ENCODE measurements at regions not wholly inside any gene's neighbourhood (a gene's known extent, or its start where the extent isn't known, plus 50 kb on each side); places are given as distances from the start of the nearest gene placed in this dataset.

DNA sequence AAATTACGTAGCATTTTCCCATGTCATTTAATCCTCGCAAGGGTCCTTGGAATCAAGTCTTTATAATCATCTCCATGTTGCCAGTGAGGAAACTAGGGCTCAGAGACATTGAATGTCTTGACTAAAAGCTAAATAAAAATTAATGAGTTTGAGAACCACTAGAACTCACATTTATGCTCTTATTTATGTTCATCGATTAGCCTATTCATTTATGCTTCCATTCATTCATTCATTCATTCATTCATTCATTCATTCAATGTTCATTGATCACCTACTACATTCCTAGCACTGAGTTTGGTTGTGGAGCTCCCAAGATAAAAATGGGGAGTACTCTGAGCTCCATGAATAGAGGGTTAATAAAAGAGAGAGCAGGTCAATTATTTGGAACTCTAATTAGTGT is 59.7 kb downstream of the KCNA1 start:
- in situ Hi-C loops (cut with HindIII; ENCODE audit: low pct_ligation_motif_present, low sequenced_read_pairs) = no loop called here
- Histone ChIP-seq H3K36me3 (replicated peaks) (no peaks in the 10 kb centered on the region), H3K4me3 (ENCODE audit: low read depth, low read length) (no peak overlapping the region), H3K27me3 (replicated peaks) (no peaks in the 10 kb centered on the region), H3K27ac (no peak overlapping the region)
- no peak for TF ChIP-seq CTCF (IDR thresholded peaks at IDR 0.05; ENCODE audit: low read depth, low read length, missing control alignments)
- DNase-seq = no peak

- Histone ChIP-seq H3K27me3 (replicated peaks) (no peaks in the 10 kb centered on the region), H3K4me3 (ENCODE audit: low read depth, low read length) (no peak overlapping the region), H3K27ac (no peak overlapping the region), H3K36me3 (replicated peaks) (no peaks in the 10 kb centered on the region)
- no peak for TF ChIP-seq CTCF (IDR thresholded peaks at IDR 0.05; ENCODE audit: low read depth, low read length, missing control alignments)
- in situ Hi-C loops (cut with HindIII; ENCODE audit: low pct_ligation_motif_present, low sequenced_read_pairs) = no loop called here
- DNase-seq = no peak
These were observed 64.5 kb downstream of the KCNA1 start for GRCh38 chr12:4974217-4974616.

DNA sequence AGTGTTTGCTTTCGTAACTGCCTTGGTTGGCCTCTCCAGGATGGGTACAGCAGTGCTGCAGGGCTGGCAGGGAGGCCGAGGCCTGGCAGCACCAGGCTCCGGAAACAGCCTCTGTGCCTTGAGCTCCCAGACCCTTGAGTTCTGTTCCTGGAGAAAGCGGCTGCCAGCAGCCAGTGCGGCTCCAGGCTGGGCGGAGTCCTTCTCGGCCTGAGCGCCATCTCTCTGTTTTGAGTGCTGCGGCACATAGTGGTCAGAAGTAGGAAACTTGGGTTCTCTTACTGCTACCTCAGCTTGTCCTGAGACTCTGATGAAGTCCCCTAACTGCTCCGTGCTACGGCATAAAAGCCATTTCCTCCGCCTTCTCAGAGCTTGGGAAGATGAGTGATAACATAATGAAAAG is 65.9 kb downstream of the KCNA1 start:
- TF ChIP-seq CTCF (IDR thresholded peaks at IDR 0.05; ENCODE audit: low read depth, low read length, missing control alignments) = peak; percentile 29
- no peak overlapping the region for H3K4me3 ChIP-seq (ENCODE audit: low read depth, low read length)
- no peak for DNase-seq
- no peaks in the 10 kb centered on the region for H3K27me3 ChIP-seq (replicated peaks)
- no peak overlapping the region for H3K27ac ChIP-seq
- H3K36me3 ChIP-seq (replicated peaks) = no peaks in the 10 kb centered on the region
- in situ Hi-C loops (cut with HindIII; ENCODE audit: low pct_ligation_motif_present, low sequenced_read_pairs) = no loop called here

DNA sequence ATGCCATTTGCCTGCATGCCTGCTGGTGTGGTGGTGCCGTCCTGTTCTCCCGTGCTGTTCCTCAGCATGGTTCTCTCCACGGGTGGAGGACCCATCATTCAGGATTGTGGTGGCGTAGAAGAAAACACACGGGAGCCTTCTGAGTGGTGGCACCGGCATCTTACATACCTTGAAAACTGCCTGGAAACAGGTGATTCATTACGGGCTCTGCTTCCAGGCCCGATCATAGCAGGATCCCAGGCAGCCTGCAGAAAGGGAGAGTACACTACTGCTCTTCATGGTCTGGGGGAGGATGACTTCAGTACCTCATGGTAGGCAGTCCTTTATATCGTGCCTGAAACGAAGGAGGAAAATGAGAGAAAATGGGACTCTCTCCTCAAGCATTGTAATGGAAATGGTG is 66.6 kb upstream of the KCNA5 start:
- Histone ChIP-seq H3K27me3 (replicated peaks) (no peaks in the 10 kb centered on the region), H3K4me3 (ENCODE audit: low read depth, low read length) (no peak overlapping the region), H3K36me3 (replicated peaks) (no peaks in the 10 kb centered on the region), H3K27ac (no peak overlapping the region)
- no peak for DNase-seq
- no peak for TF ChIP-seq CTCF (IDR thresholded peaks at IDR 0.05; ENCODE audit: low read depth, low read length, missing control alignments)
- in situ Hi-C loops (cut with HindIII; ENCODE audit: low pct_ligation_motif_present, low sequenced_read_pairs) = no loop called here

DNA sequence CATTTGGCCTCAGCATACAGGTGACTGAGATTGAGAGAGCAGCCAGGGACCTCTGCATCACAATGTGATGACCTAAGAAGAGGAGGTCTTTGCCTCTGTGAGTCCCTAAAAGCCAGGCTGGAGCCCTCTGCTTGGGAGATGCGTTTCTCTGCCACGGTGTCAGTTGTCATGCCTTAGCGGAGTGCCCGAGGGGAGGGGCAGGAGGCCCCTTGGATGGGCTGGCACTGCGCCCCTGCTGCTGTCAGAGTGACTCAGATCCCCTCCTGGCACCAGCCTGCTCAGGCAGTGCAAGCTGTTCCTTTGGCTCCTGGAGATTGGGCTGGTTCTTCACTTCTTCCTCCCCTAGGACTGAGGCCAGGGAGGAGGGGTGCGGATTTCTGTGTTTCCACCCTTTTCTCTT is 64.9 kb upstream of the KCNA5 start:
- DNase-seq = no peak
- H3K27me3 ChIP-seq (replicated peaks) = no peaks in the 10 kb centered on the region
- no peak overlapping the region for H3K4me3 ChIP-seq (ENCODE audit: low read depth, low read length)
- no peak overlapping the region for H3K27ac ChIP-seq
- in situ Hi-C loops (cut with HindIII; ENCODE audit: low pct_ligation_motif_present, low sequenced_read_pairs) = no loop called here
- no peak for TF ChIP-seq CTCF (IDR thresholded peaks at IDR 0.05; ENCODE audit: low read depth, low read length, missing control alignments)
- H3K36me3 ChIP-seq (replicated peaks) = no peaks in the 10 kb centered on the region

DNA sequence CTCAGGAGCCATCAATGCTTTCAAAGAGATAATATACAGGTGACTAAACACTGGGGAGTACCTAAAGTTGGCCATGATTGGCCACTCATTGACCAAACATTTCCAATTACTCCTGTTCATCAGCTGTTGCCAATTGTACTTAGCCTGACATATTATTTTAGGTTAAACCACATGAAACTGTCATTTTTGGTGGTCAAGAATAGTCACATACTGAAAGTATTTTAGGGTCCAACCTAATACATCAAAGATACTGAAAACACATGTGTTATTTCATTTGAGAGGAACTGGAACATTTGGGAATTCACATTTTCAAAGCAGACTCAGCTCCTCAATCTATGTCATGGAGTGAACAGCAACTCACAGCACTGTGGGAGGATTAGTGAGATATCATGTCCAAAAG is 63.9 kb upstream of the KCNA5 start:
- Histone ChIP-seq H3K27ac (no peak overlapping the region), H3K4me3 (ENCODE audit: low read depth, low read length) (no peak overlapping the region), H3K27me3 (replicated peaks) (no peaks in the 10 kb centered on the region), H3K36me3 (replicated peaks) (no peaks in the 10 kb centered on the region)
- DNase-seq = no peak
- in situ Hi-C loops (cut with HindIII; ENCODE audit: low pct_ligation_motif_present, low sequenced_read_pairs) = no loop called here
- TF ChIP-seq CTCF (IDR thresholded peaks at IDR 0.05; ENCODE audit: low read depth, low read length, missing control alignments) = no peak
